ENCODE measurements at regions not wholly inside any gene's neighbourhood (a gene's known extent, or its start where the extent isn't known, plus 50 kb on each side); places are given as distances from the start of the nearest gene placed in this dataset.
"Not testable (repeated sequence)": the region's sequence is repeated elsewhere in the genome, so short reads cannot be mapped to it uniquely, and the experiment has no call there.

- POLR2A ChIA-PET, result no interaction called here
- CTCF ChIA-PET, result no interaction called here
Observed at GRCh38 chr1:72986591-72987290, 704.4 kb upstream of the NEGR1 start.

GRCh38 chr1:72985024-72985423, 702.7 kb upstream of the NEGR1 start:
- CTCF ChIA-PET, POLR2A ChIA-PET: not testable (repeated sequence)

- CTCF ChIA-PET, POLR2A ChIA-PET: not testable (repeated sequence)
Observed at GRCh38 chr1:72983011-72983410, 700.7 kb upstream of the NEGR1 start.

GRCh38 chr1:72969461-72969860, 687.1 kb upstream of the NEGR1 start:
- ChIA-PET POLR2A (no interaction called here), CTCF (no interaction called here)

GRCh38 chr1:72954943-72955342, 672.6 kb upstream of the NEGR1 start:
- ChIA-PET CTCF (no interaction called here), POLR2A (no interaction called here)

- CTCF ChIA-PET, POLR2A ChIA-PET: not testable (repeated sequence)
Observed at GRCh38 chr1:72950900-72951299, 668.6 kb upstream of the NEGR1 start.

- ChIA-PET POLR2A (no interaction called here), CTCF (no interaction called here)
Observed at GRCh38 chr1:72946903-72947499, 664.7 kb upstream of the NEGR1 start.

GRCh38 chr1:72942008-72942407, 659.7 kb upstream of the NEGR1 start:
- ChIA-PET POLR2A (no interaction called here), CTCF (no interaction called here)

GRCh38 chr1:72938408-72938807, 656.1 kb upstream of the NEGR1 start:
- CTCF ChIA-PET, result no interaction called here
- POLR2A ChIA-PET, result no interaction called here

GRCh38 chr1:72937905-72938304, 655.6 kb upstream of the NEGR1 start:
- CTCF ChIA-PET, result no interaction called here
- POLR2A ChIA-PET, result no interaction called here

GRCh38 chr1:72936942-72937341, 654.6 kb upstream of the NEGR1 start:
- ChIA-PET CTCF (no interaction called here), POLR2A (no interaction called here)

GRCh38 chr1:72936151-72936740, 653.9 kb upstream of the NEGR1 start:
- CTCF ChIA-PET, result no interaction called here
- POLR2A ChIA-PET, result no interaction called here

- ChIA-PET POLR2A (no interaction called here), CTCF (no interaction called here)
Observed at GRCh38 chr1:72932025-72932424, 649.7 kb upstream of the NEGR1 start.

GRCh38 chr1:72930528-72930927, 648.2 kb upstream of the NEGR1 start:
- ChIA-PET POLR2A (no interaction called here), CTCF (no interaction called here)

- CTCF ChIA-PET, result no interaction called here
- POLR2A ChIA-PET, result no interaction called here
Observed at GRCh38 chr1:72918940-72919339, 636.6 kb upstream of the NEGR1 start.

GRCh38 chr1:72917920-72918319, 635.6 kb upstream of the NEGR1 start:
- POLR2A ChIA-PET, result no interaction called here
- CTCF ChIA-PET, result no interaction called here

- ChIA-PET POLR2A (no interaction called here), CTCF (no interaction called here)
Observed at GRCh38 chr1:72915581-72915980, 633.2 kb upstream of the NEGR1 start.

- ChIA-PET POLR2A (no interaction called here), CTCF (no interaction called here)
Observed at GRCh38 chr1:72911656-72912055, 629.3 kb upstream of the NEGR1 start.

GRCh38 chr1:72896256-72896655, 613.9 kb upstream of the NEGR1 start:
- ChIA-PET CTCF (interaction anchor here (0.7 kb wide), 1 partner anchor 538 kb away, joined by 3 read pairs; no protein-coding TSS in a partner anchor), POLR2A (no interaction called here)

- ChIA-PET POLR2A (no interaction called here), CTCF (no interaction called here)
Observed at GRCh38 chr1:72892461-72892860, 610.1 kb upstream of the NEGR1 start.

GRCh38 chr1:72891976-72892375, 609.6 kb upstream of the NEGR1 start:
- CTCF ChIA-PET, result no interaction called here
- POLR2A ChIA-PET, result no interaction called here

GRCh38 chr1:72885841-72886240, 603.5 kb upstream of the NEGR1 start:
- CTCF ChIA-PET, result no interaction called here
- POLR2A ChIA-PET, result no interaction called here

All from activated CD8-positive, alpha-beta memory T cell treated with anti-CD3 and anti-CD28 coated beads for 36 hours (primary cell).